NT2/D1 (cell line): ENCODE measurements at regions not wholly inside any gene's neighbourhood (a gene's known extent, or its start where the extent isn't known, plus 50 kb on each side); places are given as distances from the start of the nearest gene placed in this dataset.

Experiments used
- DNase-seq: peaks from one replicate; pipeline ENCODE4 v3.0.0-alpha.2; 2011; ENCODE audit warnings: low read depth, low spot score
- H3K27me3 ChIP-seq: 2 replicates; pipeline ENCODE4 v1.6.0; 2011; ENCODE audit warnings: mild to moderate bottlenecking; ENCODE audit not compliant: insufficient read length, insufficient read depth
- H3K36me3 ChIP-seq: 2 replicates; pipeline ENCODE4 v1.6.1; 2011; ENCODE audit warnings: mild to moderate bottlenecking, low read length, mixed read lengths; ENCODE audit not compliant: insufficient read depth, insufficient read length
- H3K4me1 ChIP-seq: 2 replicates; pipeline ENCODE4 v1.5.1; 2011; ENCODE audit not compliant: insufficient read depth, insufficient read length
- H3K4me3 ChIP-seq: 2 replicates; pipeline ENCODE4 v1.5.1; 2011; ENCODE audit warnings: low read depth; ENCODE audit not compliant: insufficient read length
- H3K9ac ChIP-seq: 2 replicates; pipeline ENCODE4 v1.6.0; 2011; ENCODE audit warnings: low read depth; ENCODE audit not compliant: insufficient read length
- H3K9me3 ChIP-seq: 2 replicates; pipeline ENCODE4 v1.5.1; 2011; ENCODE audit warnings: mild to moderate bottlenecking, low read length; ENCODE audit not compliant: insufficient read depth
- SUZ12 ChIP-seq: IDR thresholded peaks from 2 replicates; pipeline ENCODE4 v1.6.1; 2011; ENCODE audit not compliant: insufficient read length, insufficient read depth; ENCODE audit errors: extremely low read depth
- YY1 ChIP-seq: IDR thresholded peaks from 2 replicates; pipeline ENCODE4 v1.6.1; 2011; ENCODE audit not compliant: insufficient read length, insufficient read depth
- ZNF274 ChIP-seq: IDR thresholded peaks from 2 replicates; pipeline ENCODE4 v1.6.1; 2011; ENCODE audit warnings: mild to moderate bottlenecking, low read depth, low read length

- no peak for TF ChIP-seq ZNF274
- no peak for TF ChIP-seq SUZ12
- no peak for TF ChIP-seq YY1
- no peaks in the 10 kb centered on the region for H3K36me3 ChIP-seq
- no peaks in the 10 kb centered on the region for H3K9me3 ChIP-seq
- H3K9ac ChIP-seq, result no peak overlapping the region
- H3K27me3 ChIP-seq, result no peaks in the 10 kb centered on the region
- H3K4me3 ChIP-seq, result no peak overlapping the region
- no peak for DNase-seq
- no peaks in the 10 kb centered on the region for H3K4me1 ChIP-seq
Measured at GRCh38 chr3:117507958-117508357, 798.4 kb downstream of the TUSC7 start.

DNA sequence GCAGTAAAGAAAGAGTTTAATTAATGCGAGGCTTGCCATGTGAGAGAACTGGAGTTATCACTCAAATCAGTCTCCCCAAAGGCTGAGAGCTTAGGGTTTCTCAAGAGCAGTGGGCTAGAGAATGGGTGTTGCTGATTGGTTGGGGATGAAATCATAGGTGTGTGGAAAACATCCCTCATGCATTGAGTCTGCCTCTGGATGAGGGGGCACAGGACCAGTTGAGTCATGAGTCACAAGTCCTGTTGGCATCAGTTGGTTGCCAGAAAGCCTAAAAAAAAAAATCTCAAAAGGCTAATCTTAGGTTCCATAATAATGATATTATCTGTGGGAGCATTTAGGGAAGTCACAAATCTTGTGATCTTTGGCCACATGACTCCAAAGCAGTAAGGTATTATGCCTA, 800.3 kb downstream of the TUSC7 start:
- Histone ChIP-seq H3K4me1 (no peaks in the 10 kb centered on the region), H3K4me3 (no peak overlapping the region), H3K36me3 (no peaks in the 10 kb centered on the region), H3K27me3 (no peaks in the 10 kb centered on the region), H3K9me3 (no peaks in the 10 kb centered on the region), H3K9ac (no peak overlapping the region)
- no peak for DNase-seq
- TF ChIP-seq YY1 (no peak), SUZ12 (no peak), ZNF274 (no peak)

DNA sequence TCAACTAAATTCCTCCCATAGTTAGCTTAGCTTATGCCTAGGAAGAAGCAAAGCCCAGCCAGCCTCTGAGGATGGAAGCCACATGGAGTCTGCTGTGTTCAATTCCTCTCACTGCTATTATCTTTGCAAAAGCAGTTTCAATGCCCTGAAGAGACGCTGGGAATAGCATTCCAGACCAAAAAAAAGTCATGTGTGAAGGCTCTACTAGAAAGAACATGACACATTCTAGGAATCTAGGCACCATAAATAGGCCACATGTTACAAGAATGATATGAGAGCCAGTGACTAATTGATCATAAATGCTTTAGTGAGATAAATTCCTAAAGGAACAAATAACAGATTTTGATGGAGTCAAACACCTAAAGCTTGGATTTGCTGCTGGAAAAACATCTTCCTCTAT, 800.8 kb downstream of the TUSC7 start:
- no peaks in the 10 kb centered on the region for H3K9me3 ChIP-seq
- DNase-seq, result no peak
- H3K4me3 ChIP-seq, result no peak overlapping the region
- H3K36me3 ChIP-seq, result no peaks in the 10 kb centered on the region
- H3K27me3 ChIP-seq, result no peaks in the 10 kb centered on the region
- H3K4me1 ChIP-seq, result no peaks in the 10 kb centered on the region
- no peak for TF ChIP-seq YY1
- no peak for TF ChIP-seq SUZ12
- no peak for TF ChIP-seq ZNF274
- no peak overlapping the region for H3K9ac ChIP-seq

GRCh38 chr3:117512975-117513374, 803.4 kb downstream of the TUSC7 start:
- Histone ChIP-seq H3K4me1 (no peaks in the 10 kb centered on the region), H3K9ac (no peak overlapping the region), H3K27me3 (no peaks in the 10 kb centered on the region), H3K4me3 (no peak overlapping the region), H3K9me3 (no peaks in the 10 kb centered on the region), H3K36me3 (no peaks in the 10 kb centered on the region)
- TF ChIP-seq ZNF274, result no peak
- no peak for TF ChIP-seq SUZ12
- TF ChIP-seq YY1, result no peak
- DNase-seq, result no peak

DNA sequence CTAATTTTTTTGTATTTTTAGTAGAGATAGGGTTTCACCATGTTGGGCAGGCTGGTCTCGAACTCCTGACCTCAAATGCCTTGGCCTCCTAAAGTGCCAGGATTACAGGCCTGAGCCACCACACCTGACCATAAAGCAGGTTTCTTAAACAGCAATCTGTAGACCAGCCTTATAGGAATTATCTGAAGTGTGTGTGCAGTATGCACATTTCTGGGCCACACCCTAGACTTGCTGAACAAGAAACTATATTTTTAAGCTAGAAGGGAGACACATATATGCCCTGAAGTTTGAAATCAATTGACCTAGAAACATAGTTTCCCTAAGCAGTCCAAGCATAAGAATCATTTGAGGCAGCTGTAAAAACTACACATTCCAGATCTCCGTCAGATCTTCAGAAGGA, 805.7 kb downstream of the TUSC7 start:
- H3K4me3 ChIP-seq, result no peak overlapping the region
- no peak for TF ChIP-seq ZNF274
- no peak for TF ChIP-seq SUZ12
- TF ChIP-seq YY1, result no peak
- no peaks in the 10 kb centered on the region for H3K9me3 ChIP-seq
- no peak overlapping the region for H3K9ac ChIP-seq
- no peaks in the 10 kb centered on the region for H3K36me3 ChIP-seq
- no peak for DNase-seq
- H3K4me1 ChIP-seq, result no peaks in the 10 kb centered on the region
- H3K27me3 ChIP-seq, result no peaks in the 10 kb centered on the region

DNA sequence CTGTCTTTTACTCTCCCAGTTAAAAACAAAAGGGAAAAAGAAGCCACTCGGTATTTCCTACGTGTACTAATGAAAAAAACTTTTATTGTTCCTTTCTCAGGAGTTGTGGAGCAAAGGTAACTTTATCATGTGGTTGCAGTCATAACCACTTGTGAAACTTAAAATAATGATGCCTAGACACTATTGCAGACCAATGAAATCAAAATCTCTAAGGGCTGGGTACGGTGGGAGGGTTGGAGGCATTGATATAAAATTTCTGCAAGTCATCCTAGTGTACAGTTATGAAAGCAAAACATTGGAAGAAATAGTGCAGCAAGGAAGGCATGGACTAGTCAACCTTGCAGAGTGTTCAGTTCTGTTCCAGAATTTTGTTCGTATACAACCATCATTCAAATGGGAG, 808.8 kb downstream of the TUSC7 start:
- Histone ChIP-seq H3K9ac (no peak overlapping the region), H3K4me1 (no peaks in the 10 kb centered on the region), H3K9me3 (no peaks in the 10 kb centered on the region), H3K27me3 (no peaks in the 10 kb centered on the region), H3K4me3 (no peak overlapping the region), H3K36me3 (no peaks in the 10 kb centered on the region)
- TF ChIP-seq SUZ12 (no peak), ZNF274 (no peak), YY1 (no peak)
- DNase-seq, result no peak

- Histone ChIP-seq H3K36me3 (no peaks in the 10 kb centered on the region), H3K9ac (no peak overlapping the region), H3K4me3 (no peak overlapping the region), H3K27me3 (no peaks in the 10 kb centered on the region), H3K9me3 (no peaks in the 10 kb centered on the region), H3K4me1 (no peaks in the 10 kb centered on the region)
- no peak for DNase-seq
- TF ChIP-seq SUZ12, result no peak
- TF ChIP-seq YY1, result no peak
- no peak for TF ChIP-seq ZNF274
Measured at GRCh38 chr3:117519776-117520175, 810.2 kb downstream of the TUSC7 start.

DNA sequence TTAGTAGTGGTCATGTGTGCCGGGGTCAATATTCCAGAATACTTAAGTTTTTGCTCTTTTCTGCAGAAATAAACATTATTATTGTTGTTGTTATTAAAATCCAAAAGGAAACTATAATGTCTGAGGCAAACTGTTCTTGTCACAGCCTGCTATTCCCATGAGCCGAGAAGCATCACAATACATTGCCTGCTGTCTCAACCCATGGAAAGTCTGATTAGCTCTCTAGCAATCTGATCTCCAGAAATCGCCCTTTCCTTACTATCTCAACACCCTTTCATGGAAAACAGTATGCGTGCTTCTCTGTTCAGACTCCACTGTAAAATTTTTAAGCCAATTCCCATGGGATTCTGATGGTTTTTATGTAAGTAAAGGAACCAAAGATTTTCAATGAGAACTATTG, 811.0 kb downstream of the TUSC7 start:
- no peaks in the 10 kb centered on the region for H3K27me3 ChIP-seq
- no peaks in the 10 kb centered on the region for H3K36me3 ChIP-seq
- no peak for DNase-seq
- no peak overlapping the region for H3K4me3 ChIP-seq
- no peaks in the 10 kb centered on the region for H3K4me1 ChIP-seq
- no peaks in the 10 kb centered on the region for H3K9me3 ChIP-seq
- H3K9ac ChIP-seq, result no peak overlapping the region
- no peak for TF ChIP-seq SUZ12
- no peak for TF ChIP-seq YY1
- no peak for TF ChIP-seq ZNF274
